Activated T-helper 1 cell treated with anti-CD3 and anti-CD28 coated beads, Interleukin-12 subunit alpha, Interleukin-12 subunit beta, Interleukin-2, Interleukin-4 antibody, amounts not matched to agents 30 ng/mL and 10 ng/mL and 1 ng/mL, durations not matched to agents 14 hours and 24 hours and 36 hours (primary cell): ENCODE measurements at regions not wholly inside any gene's neighbourhood (a gene's known extent, or its start where the extent isn't known, plus 50 kb on each side); places are given as distances from the start of the nearest gene placed in this dataset.
"Not testable (repeated sequence)": the region's sequence is repeated elsewhere in the genome, so short reads cannot be mapped to it uniquely, and the experiment has no call there.

ENCODE experiments used
- DNase-seq: peaks from one replicate; pipeline ENCODE4 v3.0.0; 2021; ENCODE audit warnings: low spot score
- H3K27ac Mint-ChIP-seq: one replicate; pipeline ENCODE4 v1.8.0; 2021; ENCODE audit warnings: mild to moderate bottlenecking, mixed read lengths
- H3K27me3 Mint-ChIP-seq: one replicate; pipeline ENCODE4 v1.8.0; 2022; ENCODE audit warnings: mild to moderate bottlenecking, moderate library complexity, mixed read lengths; ENCODE audit not compliant: insufficient read depth
- H3K36me3 Mint-ChIP-seq: one replicate; pipeline ENCODE4 v1.8.0; 2021; ENCODE audit warnings: low read depth, mixed read lengths
- H3K4me1 Mint-ChIP-seq: one replicate; pipeline ENCODE4 v1.8.0; 2021; ENCODE audit warnings: low read depth, mixed read lengths
- H3K4me3 Mint-ChIP-seq: one replicate; pipeline ENCODE4 v1.8.0; 2021; ENCODE audit warnings: mild to moderate bottlenecking, moderate library complexity, mixed read lengths
- H3K9me3 Mint-ChIP-seq: one replicate; pipeline ENCODE4 v1.8.0; 2021; ENCODE audit warnings: mixed read lengths
- intact Hi-C: fragments of 100-400 bp; cut with micrococcal nuclease; formaldehyde crosslinking; loops from one replicate; pipeline ENCODE4 v1.15.1; 2024

GRCh38 chr2:37722971-37723370, 51.5 kb upstream of the CDC42EP3 start:
- H3K9me3 Mint-ChIP-seq, H3K4me3 Mint-ChIP-seq, H3K4me1 Mint-ChIP-seq, DNase-seq, H3K27me3 Mint-ChIP-seq, H3K36me3 Mint-ChIP-seq, intact Hi-C loops, H3K27ac Mint-ChIP-seq: not testable (repeated sequence)

- intact Hi-C loops, result no loop called here
- no peaks in the 10 kb centered on the region for H3K4me1 Mint-ChIP-seq
- no peak for DNase-seq
- no peak overlapping the region for H3K27ac Mint-ChIP-seq
- H3K9me3 Mint-ChIP-seq, result no peaks in the 10 kb centered on the region
- no peaks in the 10 kb centered on the region for H3K36me3 Mint-ChIP-seq
- H3K4me3 Mint-ChIP-seq, result no peak overlapping the region
- peaks cover under 1% of the 10 kb centered on the region for H3K27me3 Mint-ChIP-seq
Measured at GRCh38 chr2:37730037-37730818, 58.8 kb upstream of the CDC42EP3 start.

GRCh38 chr2:37732412-37732811, 61.0 kb upstream of the CDC42EP3 start:
- intact Hi-C loops, H3K4me1 Mint-ChIP-seq, H3K4me3 Mint-ChIP-seq, H3K9me3 Mint-ChIP-seq, H3K27ac Mint-ChIP-seq, H3K27me3 Mint-ChIP-seq, DNase-seq, H3K36me3 Mint-ChIP-seq: not testable (repeated sequence)

GRCh38 chr2:37733251-37733650, 61.8 kb upstream of the CDC42EP3 start:
- intact Hi-C loops, result no loop called here
- DNase-seq, result no peak
- Mint-ChIP-seq H3K36me3 (no peaks in the 10 kb centered on the region), H3K4me3 (no peak overlapping the region), H3K27ac (no peak overlapping the region), H3K9me3 (no peaks in the 10 kb centered on the region), H3K27me3 (peaks cover 1% of the 10 kb centered on the region), H3K4me1 (no peaks in the 10 kb centered on the region)

DNA sequence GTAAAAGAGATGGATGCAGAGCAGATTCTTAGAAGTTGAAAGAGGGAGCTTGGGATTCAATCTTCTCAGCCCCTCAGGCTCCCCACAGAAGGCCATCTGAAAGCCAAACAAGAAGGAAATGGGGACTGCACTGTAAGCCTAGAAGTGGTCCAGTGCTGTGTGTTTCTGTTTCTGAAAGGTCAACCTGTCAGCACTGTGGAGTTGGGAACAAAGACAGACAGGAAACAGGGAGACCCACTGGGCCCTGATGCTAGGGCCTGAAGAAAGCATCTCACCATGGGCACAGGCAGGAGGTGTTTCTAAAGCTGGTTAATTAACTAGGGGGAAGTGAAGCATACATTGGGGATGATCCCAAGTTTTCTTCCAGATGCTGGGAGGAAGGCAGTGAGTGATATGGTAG, 62.5 kb upstream of the CDC42EP3 start:
- intact Hi-C loops, H3K4me3 Mint-ChIP-seq, DNase-seq, H3K27ac Mint-ChIP-seq, H3K27me3 Mint-ChIP-seq, H3K9me3 Mint-ChIP-seq, H3K4me1 Mint-ChIP-seq, H3K36me3 Mint-ChIP-seq: not testable (repeated sequence)

DNA sequence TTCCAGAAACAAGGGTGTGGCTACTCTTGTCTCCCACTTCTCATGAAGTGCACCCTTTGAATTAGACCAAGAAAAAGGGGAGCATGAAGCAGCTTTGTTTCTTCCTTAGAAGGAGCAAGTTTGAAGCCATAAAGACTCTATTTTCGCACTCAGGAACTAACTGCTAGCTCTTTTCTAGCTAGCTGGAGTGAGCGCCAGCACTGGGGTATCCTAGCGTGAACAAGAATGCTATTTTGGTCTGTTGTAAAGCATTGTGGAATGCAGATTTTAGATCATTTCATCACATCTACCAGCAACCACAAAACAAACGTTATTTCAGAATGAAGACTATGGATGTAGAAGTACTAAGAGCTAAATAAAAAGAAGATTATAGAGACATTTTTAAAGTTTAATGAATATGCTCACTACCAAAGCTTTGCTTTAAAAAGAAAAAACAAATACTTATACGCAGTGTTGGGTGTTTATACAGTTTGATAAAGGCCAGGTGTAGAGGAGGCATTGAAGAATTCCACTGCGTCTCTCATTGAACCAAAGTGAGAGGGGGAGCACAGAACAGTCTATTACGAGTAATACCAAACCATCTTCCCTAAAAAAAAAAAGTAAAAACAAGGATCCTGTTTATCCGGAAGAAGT, 63.6 kb upstream of the CDC42EP3 start:
- intact Hi-C loops, H3K4me3 Mint-ChIP-seq, H3K27me3 Mint-ChIP-seq, H3K36me3 Mint-ChIP-seq, H3K9me3 Mint-ChIP-seq, DNase-seq, H3K4me1 Mint-ChIP-seq, H3K27ac Mint-ChIP-seq: not testable (repeated sequence)

GRCh38 chr2:37735524-37735910, 64.1 kb upstream of the CDC42EP3 start:
- intact Hi-C loops, H3K27ac Mint-ChIP-seq, H3K4me1 Mint-ChIP-seq, H3K36me3 Mint-ChIP-seq, H3K27me3 Mint-ChIP-seq, H3K9me3 Mint-ChIP-seq, DNase-seq, H3K4me3 Mint-ChIP-seq: not testable (repeated sequence)

- intact Hi-C loops, result no loop called here
- Mint-ChIP-seq H3K9me3 (peaks cover 5% of the 10 kb centered on the region), H3K27ac (no peak overlapping the region), H3K4me3 (no peak overlapping the region), H3K27me3 (peaks cover 1% of the 10 kb centered on the region), H3K36me3 (no peaks in the 10 kb centered on the region), H3K4me1 (no peaks in the 10 kb centered on the region)
- DNase-seq, result no peak
Measured at GRCh38 chr2:37737507-37737906, 66.1 kb upstream of the CDC42EP3 start.

DNA sequence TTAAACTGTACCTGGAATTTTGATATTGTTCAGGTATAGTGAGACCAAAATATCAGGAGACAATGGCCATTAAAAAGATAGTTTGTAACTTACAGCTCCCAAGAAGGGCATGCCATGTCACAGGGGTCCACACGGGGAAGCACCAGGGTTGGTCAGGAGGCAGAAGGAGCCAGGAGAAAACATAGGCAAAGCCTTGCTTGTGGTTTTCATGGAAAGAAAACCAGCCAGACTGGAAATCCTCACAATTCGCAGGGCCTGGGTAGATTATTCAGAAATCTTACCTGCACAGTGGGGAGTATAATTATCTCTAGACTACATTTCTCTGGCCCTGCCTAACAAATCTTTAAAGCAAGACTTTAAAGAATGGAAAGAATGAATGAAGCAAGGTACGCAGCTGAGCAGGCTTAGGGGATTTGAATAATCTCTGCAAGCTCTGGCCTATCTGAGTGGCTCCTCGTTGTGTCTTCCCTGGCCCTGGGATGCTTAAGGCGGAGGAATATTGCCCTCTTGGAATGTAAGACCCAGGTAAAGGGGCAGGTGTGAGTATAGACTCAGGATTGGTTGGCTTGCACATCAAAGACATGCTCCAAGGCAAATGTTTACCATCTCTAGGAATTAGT, 66.9 kb upstream of the CDC42EP3 start:
- peaks cover 5% of the 10 kb centered on the region for H3K9me3 Mint-ChIP-seq

GRCh38 chr2:37739153-37739552, 67.7 kb upstream of the CDC42EP3 start:
- intact Hi-C loops, result no loop called here
- no peaks in the 10 kb centered on the region for H3K4me1 Mint-ChIP-seq
- H3K9me3 Mint-ChIP-seq, result peaks cover 5% of the 10 kb centered on the region
- H3K36me3 Mint-ChIP-seq, result no peaks in the 10 kb centered on the region
- no peak overlapping the region for H3K4me3 Mint-ChIP-seq
- H3K27me3 Mint-ChIP-seq, result peaks cover 1% of the 10 kb centered on the region
- DNase-seq, result no peak
- no peak overlapping the region for H3K27ac Mint-ChIP-seq

More for the DNA sequence above, 66.9 kb upstream of the CDC42EP3 start:
- DNase-seq, result no peak
- Mint-ChIP-seq H3K27ac (no peak overlapping the region), H3K4me1 (no peaks in the 10 kb centered on the region), H3K36me3 (no peaks in the 10 kb centered on the region), H3K27me3 (peaks cover 1% of the 10 kb centered on the region), H3K4me3 (no peak overlapping the region)
- intact Hi-C loops, result no loop called here

DNA sequence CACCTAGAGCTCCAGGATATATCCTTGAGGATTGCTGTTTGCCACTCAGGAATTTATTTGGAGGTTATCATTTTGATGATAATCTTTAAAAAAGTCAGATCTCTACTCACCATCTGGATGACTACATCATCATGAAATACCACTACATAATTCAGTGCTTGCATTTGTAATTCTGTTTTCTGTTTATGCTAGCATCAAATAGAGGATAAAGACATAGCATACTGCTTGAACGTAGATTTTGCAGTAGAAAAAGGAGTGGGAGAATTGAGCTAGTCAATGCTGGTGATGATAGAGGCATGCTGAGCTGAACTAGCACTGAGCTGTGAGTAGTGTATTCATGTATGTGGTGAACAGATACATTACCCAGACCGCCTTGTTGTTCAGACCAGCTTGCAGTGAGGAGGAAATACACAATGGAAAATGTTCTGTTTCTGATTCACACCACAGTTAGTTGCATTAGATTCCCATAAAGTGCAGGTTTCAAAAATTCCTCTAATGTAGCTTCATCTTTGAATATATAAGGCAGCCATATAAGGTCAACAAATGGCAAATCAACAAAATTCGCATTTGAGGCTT, 68.8 kb upstream of the CDC42EP3 start:
- peaks cover under 1% of the 10 kb centered on the region for H3K27me3 Mint-ChIP-seq
- no peaks in the 10 kb centered on the region for H3K4me1 Mint-ChIP-seq
- no peak overlapping the region for H3K27ac Mint-ChIP-seq
- peaks cover 5% of the 10 kb centered on the region for H3K9me3 Mint-ChIP-seq
- H3K36me3 Mint-ChIP-seq, result no peaks in the 10 kb centered on the region
- intact Hi-C loops, result no loop called here
- no peak overlapping the region for H3K4me3 Mint-ChIP-seq
- DNase-seq, result no peak

- Mint-ChIP-seq H3K9me3 (peaks cover 5% of the 10 kb centered on the region), H3K36me3 (no peaks in the 10 kb centered on the region), H3K4me1 (no peaks in the 10 kb centered on the region), H3K27me3 (peaks cover 3% of the 10 kb centered on the region), H3K4me3 (no peak overlapping the region), H3K27ac (no peak overlapping the region)
- intact Hi-C loops, result no loop called here
- no peak for DNase-seq
Measured at GRCh38 chr2:37742286-37742685, 70.8 kb upstream of the CDC42EP3 start.

- Mint-ChIP-seq H3K36me3 (no peaks in the 10 kb centered on the region), H3K27me3 (peaks cover 3% of the 10 kb centered on the region), H3K27ac (no peak overlapping the region), H3K9me3 (peaks cover 5% of the 10 kb centered on the region), H3K4me3 (no peak overlapping the region), H3K4me1 (no peaks in the 10 kb centered on the region)
- no peak for DNase-seq
- intact Hi-C loops, result no loop called here
Measured at GRCh38 chr2:37744010-37744409, 72.6 kb upstream of the CDC42EP3 start.
